Testis (tissue), 2 donors: ENCODE measurements at regions not wholly inside any gene's neighbourhood (a gene's known extent, or its start where the extent isn't known, plus 50 kb on each side); places are given as distances from the start of the nearest gene placed in this dataset.

Source experiments
- DNase-seq: peaks from one replicate; pipeline ENCODE4 v3.0.0-alpha.2; 2019
- H3K27ac ChIP-seq, 2 donors: fragments of 200-600 bp; sonication (generic); one replicate each; pipeline ENCODE4 v1.5.1; 2019
- H3K27me3 ChIP-seq: fragments of 200-600 bp; sonication (generic); one replicate; pipeline ENCODE4 v1.5.1; 2019
- H3K36me3 ChIP-seq: fragments of 200-600 bp; sonication (generic); one replicate; pipeline ENCODE4 v1.5.1; 2017; ENCODE audit warnings: low read depth; ENCODE audit errors: missing control alignments
- H3K4me1 ChIP-seq: fragments of 200-600 bp; sonication (generic); one replicate; pipeline ENCODE4 v1.5.1; 2019
- H3K4me3 ChIP-seq, 2 donors: fragments of 200-600 bp; sonication (generic); one replicate each; pipeline ENCODE4 v1.5.1; 2017 to 2019
- H3K9me3 ChIP-seq: fragments of 200-600 bp; sonication (generic); one replicate; pipeline ENCODE4 v1.5.1; 2017
- POLR2A ChIP-seq: fragments of 450-650 bp; IDR thresholded peaks from one replicate; pipeline ENCODE4 v1.6.1; 2017; ENCODE audit warnings: antibody characterized with exemption, mild to moderate bottlenecking, moderate library complexity
- WGBS, 2 donors: methylation state at CpG; one replicate each; pipeline ENCODE4 v1.1.5; 2018; 5-methylcytosine and 5-hydroxymethylcytosine counted together
- intact Hi-C: fragments of 100-400 bp; cut with DNase I; formaldehyde crosslinking; loops from one replicate; pipeline ENCODE4 v1.15.1; 2023; ENCODE audit warnings: low total_unique reads
- TF ChIP-seq, protein P1 (sequence below), 3 experiments: fragments of 450-650 bp in 2 of 3; fragments of 200-600 bp in 1 of 3; sonication (generic) in 1 of 3; IDR thresholded peaks; one replicate each; pipeline ENCODE4 v1.5.1; 2016 to 2019; ENCODE audit warnings: antibody characterized with exemption in 3 of 3, mild to moderate bottlenecking in 2 of 3, moderate library complexity in 1 of 3

GRCh38 chr7:33731912-33732311 lies 173.4 kb upstream of the BMPER start:
- 90 to 92% methylated on average over 5 of the region's 5 CpGs for WGBS, 2 donors
- H3K27ac ChIP-seq: no peak overlapping the region
- DNase-seq: no peak
- no peaks in the 10 kb centered on the region for H3K9me3 ChIP-seq
- H3K36me3 ChIP-seq: no peaks in the 10 kb centered on the region
- no peaks in the 10 kb centered on the region for H3K4me1 ChIP-seq
- no peaks in the 10 kb centered on the region for H3K27me3 ChIP-seq
- no peak overlapping the region for H3K4me3 ChIP-seq
- TF ChIP-seq, protein P1, sequence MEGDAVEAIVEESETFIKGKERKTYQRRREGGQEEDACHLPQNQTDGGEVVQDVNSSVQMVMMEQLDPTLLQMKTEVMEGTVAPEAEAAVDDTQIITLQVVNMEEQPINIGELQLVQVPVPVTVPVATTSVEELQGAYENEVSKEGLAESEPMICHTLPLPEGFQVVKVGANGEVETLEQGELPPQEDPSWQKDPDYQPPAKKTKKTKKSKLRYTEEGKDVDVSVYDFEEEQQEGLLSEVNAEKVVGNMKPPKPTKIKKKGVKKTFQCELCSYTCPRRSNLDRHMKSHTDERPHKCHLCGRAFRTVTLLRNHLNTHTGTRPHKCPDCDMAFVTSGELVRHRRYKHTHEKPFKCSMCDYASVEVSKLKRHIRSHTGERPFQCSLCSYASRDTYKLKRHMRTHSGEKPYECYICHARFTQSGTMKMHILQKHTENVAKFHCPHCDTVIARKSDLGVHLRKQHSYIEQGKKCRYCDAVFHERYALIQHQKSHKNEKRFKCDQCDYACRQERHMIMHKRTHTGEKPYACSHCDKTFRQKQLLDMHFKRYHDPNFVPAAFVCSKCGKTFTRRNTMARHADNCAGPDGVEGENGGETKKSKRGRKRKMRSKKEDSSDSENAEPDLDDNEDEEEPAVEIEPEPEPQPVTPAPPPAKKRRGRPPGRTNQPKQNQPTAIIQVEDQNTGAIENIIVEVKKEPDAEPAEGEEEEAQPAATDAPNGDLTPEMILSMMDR (IDR thresholded peaks at IDR 0.05): no peak
- TF ChIP-seq POLR2A: no peak
- intact Hi-C loops: no loop called here

GRCh38 chr7:33732462-33732861 lies 172.9 kb upstream of the BMPER start:
- H3K4me3 ChIP-seq: no peak overlapping the region

DNA sequence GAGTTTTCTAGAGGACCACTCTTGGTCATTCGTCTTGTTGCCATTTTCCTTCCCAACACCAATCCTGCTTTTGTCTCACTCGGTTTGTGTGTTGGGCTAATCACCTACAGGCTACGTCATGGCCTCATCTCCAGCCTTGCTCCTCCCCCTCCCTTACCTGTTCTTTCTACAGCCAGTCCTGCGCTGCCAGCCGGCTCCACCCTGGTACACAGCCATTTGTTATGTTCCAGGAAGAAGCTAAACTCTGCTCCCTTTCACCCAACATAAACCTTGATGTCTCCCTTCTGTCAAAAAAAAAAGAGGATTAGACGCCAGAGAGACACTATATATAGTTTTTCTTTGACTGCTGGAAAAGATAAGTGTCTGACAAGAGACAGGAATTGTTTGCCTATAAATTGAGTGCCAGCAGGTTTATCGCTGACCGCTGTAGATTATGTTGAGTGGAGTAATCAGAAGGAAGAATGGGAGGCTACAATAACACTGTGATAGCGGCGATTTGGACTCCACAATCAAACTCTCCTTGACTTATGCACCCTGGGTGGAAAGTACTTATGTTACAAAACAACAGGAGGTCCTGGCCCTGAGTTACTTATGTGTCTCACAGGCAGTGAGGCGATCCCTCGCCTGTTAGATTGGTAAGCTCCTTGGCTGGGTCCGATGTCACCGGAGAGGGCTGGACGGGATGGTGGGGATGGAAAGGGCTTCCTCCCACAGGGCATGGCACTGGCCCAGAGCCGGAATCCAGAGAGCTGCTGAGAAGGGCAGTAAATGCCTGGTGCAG lies 171.3 kb upstream of the BMPER start:
- no peaks in the 10 kb centered on the region for H3K9me3 ChIP-seq
- no peak overlapping the region for H3K4me3 ChIP-seq
- intact Hi-C loops: no loop called here
- TF ChIP-seq, protein P1 (IDR thresholded peaks at IDR 0.05): no peak
- no peak for TF ChIP-seq POLR2A
- no peaks in the 10 kb centered on the region for H3K4me1 ChIP-seq
- DNase-seq: no peak
- no peaks in the 10 kb centered on the region for H3K36me3 ChIP-seq
- no peak overlapping the region for H3K27ac ChIP-seq
- H3K27me3 ChIP-seq: no peaks in the 10 kb centered on the region
- WGBS, 2 donors: 67 to 84% methylated on average over 16 of the region's 16 CpGs

More at GRCh38 chr7:33732462-33732861, 172.9 kb upstream of the BMPER start:
- no peaks in the 10 kb centered on the region for H3K4me1 ChIP-seq
- no peak overlapping the region for H3K27ac ChIP-seq
- DNase-seq: no peak
- no peaks in the 10 kb centered on the region for H3K27me3 ChIP-seq
- 95 to 96% methylated on average over 2 of the region's 2 CpGs for WGBS, 2 donors
- no peak for TF ChIP-seq POLR2A
- TF ChIP-seq, protein P1 (IDR thresholded peaks at IDR 0.05): no peak
- intact Hi-C loops: no loop called here
- no peaks in the 10 kb centered on the region for H3K9me3 ChIP-seq
- H3K36me3 ChIP-seq: no peaks in the 10 kb centered on the region

- Histone ChIP-seq H3K27me3 (no peaks in the 10 kb centered on the region), H3K4me1 (no peaks in the 10 kb centered on the region), H3K27ac (no peak overlapping the region), H3K36me3 (no peaks in the 10 kb centered on the region), H3K4me3 (no peak overlapping the region), H3K9me3 (no peaks in the 10 kb centered on the region)
- no peak for TF ChIP-seq POLR2A
- TF ChIP-seq, protein P1 (IDR thresholded peaks at IDR 0.05): no peak
- 97 to 98% methylated on average over 5 of the region's 5 CpGs for WGBS, 2 donors
- DNase-seq: no peak
- intact Hi-C loops: no loop called here
These were observed 169.9 kb upstream of the BMPER start for GRCh38 chr7:33735403-33735802.
